K562 (cell line): ENCODE measurements at regions not wholly inside any gene's neighbourhood (a gene's known extent, or its start where the extent isn't known, plus 50 kb on each side); places are given as distances from the start of the nearest gene placed in this dataset.

Source experiments
- ATAC-seq: fragments of 200-7000 bp; cut with Tn5 transposase; 3 replicates; pipeline ENCODE4 v1.9.1; 2020; ENCODE audit warnings: moderate library complexity
- BruUV-seq: library from RNA; stranded (reverse); fragments of 400-500 nt; replicated peaks from 2 replicates; lab custom pipeline; 2021; lab: Mats Ljungman, UMichigan
- CTCF ChIA-PET: fragments of 300-600 bp; formaldehyde crosslinking; extraction: SDS; loops from one replicate; lab custom pipeline; 2021; ENCODE audit warnings: low intra/inter-chr PET ratio; lab: Yijun Ruan, JAX
- POLR2A ChIA-PET: fragments of 300-600, 350-650 bp; sonication (Branson Sonifier 250); formaldehyde crosslinking; extraction: SDS; loops from one replicate; lab custom pipeline; 2021; ENCODE audit warnings: antibody characterized with exemption, inconsistent platforms; lab: Yijun Ruan, JAX
- DNase-seq, 4 experiments: peaks; one replicate each; pipeline versions ENCODE4 v3.0.0 to v3.0.0-alpha.2; 2011 to 2018; ENCODE audit warnings: low spot score in 3 of 4, mixed read lengths in 3 of 4; ENCODE audit errors: extremely low read depth in 1 of 4
- FAIRE-seq: peaks from 2 replicates; lab custom pipeline; 2011; peaks lifted over from hg19 to GRCh38; lab: Jason Lieb, UNC
- H2AFZ ChIP-seq: 2 replicates; pipeline ENCODE4 v1.6.0; 2011; ENCODE audit warnings: low read depth, low read length, control low read depth, inconsistent platforms
- H3K27ac ChIP-seq: fragments of 200-600 bp; 3 replicates; pipeline ENCODE4 v1.8.0; 2011; ENCODE audit warnings: low read depth, mild to moderate bottlenecking, control low read depth, inconsistent platforms, low read length, moderate library complexity, mixed read lengths; ENCODE audit errors: extremely low read depth
- H3K27me3 ChIP-seq, 2 experiments: fragments of 300-600 bp in 1 of 2; 2 replicates in 1 of 2; 3 replicates in 1 of 2; pipeline versions ENCODE4 v1.6.0 to v1.8.0; 2011; ENCODE audit warnings: inconsistent platforms in 2 of 2, low read length in 2 of 2, mild to moderate bottlenecking in 1 of 2, mixed read lengths in 1 of 2, moderate library complexity in 1 of 2; ENCODE audit not compliant: control insufficient read depth in 2 of 2, insufficient read depth in 2 of 2
- H3K36me3 ChIP-seq: fragments of 300-600 bp; 3 replicates; pipeline ENCODE4 v1.8.0; 2011; ENCODE audit warnings: mild to moderate bottlenecking, low read length, inconsistent platforms; ENCODE audit not compliant: control insufficient read depth, insufficient read depth
- H3K4me1 ChIP-seq, 2 experiments: fragments of 200-600 bp in 1 of 2; replicated peaks in 1 of 2; 2 replicates in 1 of 2; 3 replicates in 1 of 2; pipeline versions ENCODE4 v1.5.1 to v1.8.0; 2011; ENCODE audit warnings: inconsistent platforms in 2 of 2, low read length in 2 of 2, mild to moderate bottlenecking in 1 of 2, mixed read lengths in 1 of 2, moderate library complexity in 1 of 2; ENCODE audit not compliant: control insufficient read depth in 2 of 2, insufficient read depth in 2 of 2
- H3K4me2 ChIP-seq: 2 replicates; pipeline ENCODE4 v1.6.1; 2011; ENCODE audit warnings: low read length, control low read depth, inconsistent platforms, mixed read lengths; ENCODE audit not compliant: insufficient read depth
- H3K4me3 ChIP-seq: fragments of 200-600 bp; sonication (generic), shearing (Covaris generic); 2 replicates; pipeline ENCODE4 v1.5.1; 2016; ENCODE audit warnings: control low read depth, inconsistent platforms
- H3K79me2 ChIP-seq: fragments of 200-600 bp; 3 replicates; pipeline ENCODE4 v1.8.0; 2011; ENCODE audit warnings: low read length, inconsistent platforms; ENCODE audit not compliant: control insufficient read depth, insufficient read depth
- H3K9ac ChIP-seq, 2 experiments: 2 replicates each; pipeline versions ENCODE4 v1.6.0 to v1.6.1; 2011; ENCODE audit warnings: low read depth in 2 of 2, low read length in 2 of 2, control low read depth in 1 of 2, inconsistent platforms in 1 of 2, mild to moderate bottlenecking in 1 of 2, mixed read lengths in 1 of 2; ENCODE audit not compliant: insufficient read depth in 1 of 2
- H3K9me1 ChIP-seq: one replicate; pipeline ENCODE4 v1.6.0; 2011; ENCODE audit warnings: inconsistent platforms, mild to moderate bottlenecking, low read length, moderate library complexity; ENCODE audit not compliant: control insufficient read depth, insufficient read depth
- H3K9me3 ChIP-seq: replicated peaks from 2 replicates; pipeline ENCODE4 v1.5.1; 2011; ENCODE audit warnings: low read depth, low read length, inconsistent platforms; ENCODE audit not compliant: control insufficient read depth, insufficient read depth
- H4K20me1 ChIP-seq: replicated peaks from 2 replicates; pipeline ENCODE4 v1.6.1; 2011; ENCODE audit warnings: low read length, inconsistent platforms, mixed read lengths; ENCODE audit not compliant: control insufficient read depth, insufficient read depth
- CTCF ChIP-seq, 3 experiments: IDR thresholded peaks in 2 of 3; conservative IDR thresholded peaks in 1 of 3; 2 replicates each; pipeline ENCODE4 v1.5.1; 2011 to 2012; ENCODE audit warnings: low read length in 3 of 3, mild to moderate bottlenecking in 3 of 3, control low read depth in 2 of 3, improper control_type of control experiment in 1 of 3, inconsistent platforms in 1 of 3, low read depth in 1 of 3, mixed read lengths in 1 of 3, moderate library complexity in 1 of 3; ENCODE audit not compliant: insufficient read depth in 2 of 3
- FIP1L1 ChIP-seq: fragments of 200-400 bp; formaldehyde crosslinking; IDR thresholded peaks from 2 replicates; pipeline ENCODE4 v1.6.1; 2018; ENCODE audit warnings: mild to moderate bottlenecking, low read depth, low read length; ENCODE audit not compliant: poor library complexity, severe bottlenecking
- HNRNPUL1 ChIP-seq: fragments of 200-400 bp; formaldehyde crosslinking; IDR thresholded peaks from 2 replicates; pipeline ENCODE4 v1.6.1; 2017; ENCODE audit warnings: low read length
- PHF8 ChIP-seq: fragments of 200-600 bp; sonication (generic); IDR thresholded peaks from 2 replicates; pipeline ENCODE4 v1.6.1; 2012; ENCODE audit warnings: mixed run types, mild to moderate bottlenecking, inconsistent platforms, low read length, moderate library complexity, borderline replicate concordance
- SAFB ChIP-seq: fragments of 200-400 bp; formaldehyde crosslinking; IDR thresholded peaks from 2 replicates; pipeline ENCODE4 v1.6.1; 2017; ENCODE audit warnings: low read depth, low read length, borderline replicate concordance
- SETDB1 ChIP-seq: IDR thresholded peaks from one replicate; pipeline ENCODE4 v1.6.1; 2012; ENCODE audit warnings: low read length, control low read depth, inconsistent platforms
- SIN3B ChIP-seq: fragments of 450-650 bp; IDR thresholded peaks from 2 replicates; pipeline ENCODE4 v1.6.1; 2017; ENCODE audit warnings: low read depth, mild to moderate bottlenecking, moderate library complexity
- SMC3 ChIP-seq: conservative IDR thresholded peaks from 2 replicates; pipeline ENCODE4 v1.6.1; 2011; ENCODE audit warnings: low read depth, low read length, improper control_type of control experiment; ENCODE audit not compliant: insufficient read depth
- SRF ChIP-seq, 2 experiments: fragments of 250-450, 450-650 bp in 1 of 2; sonication (Bioruptor Pico) in 1 of 2; sonication (generic) in 1 of 2; formaldehyde crosslinking; IDR thresholded peaks; 2 replicates each; pipeline versions ENCODE4 v1.5.0 to v1.5.1; 2020 to 2022; ENCODE audit warnings: mild to moderate bottlenecking in 1 of 2, missing genetic modification reagents in 1 of 2
- WHSC1 ChIP-seq: IDR thresholded peaks from one replicate; pipeline ENCODE4 v1.6.1; 2012; ENCODE audit warnings: low read length, control low read depth, inconsistent platforms
- WGBS: fragments of 100-300 bp; shearing (Covaris generic); methylation state at CpG from one replicate; pipeline ENCODE4 v1.1.6; 2016; ENCODE audit warnings: low coverage, mixed read lengths; ENCODE audit not compliant: insufficient coverage; ENCODE audit errors: missing lambda C conversion rate; 5-methylcytosine and 5-hydroxymethylcytosine counted together
- in situ Hi-C: fragments of 300-500 bp; cut with MboI; formaldehyde crosslinking; loops from 4 replicates; pipeline ENCODE4 v1.15.0; 2018; ENCODE audit warnings: inconsistent platforms, mixed read lengths
- intact Hi-C: fragments of 100-400 bp; cut with micrococcal nuclease; formaldehyde crosslinking; loops from 2 replicates; pipeline ENCODE4 v1.14.2; 2022
- TF ChIP-seq, protein P1 (sequence below), 2 experiments: fragments of 450-650 bp; conservative IDR thresholded peaks; 2 replicates each; pipeline ENCODE4 v1.6.1; 2017; ENCODE audit warnings: mild to moderate bottlenecking in 2 of 2, moderate library complexity in 2 of 2

DNA sequence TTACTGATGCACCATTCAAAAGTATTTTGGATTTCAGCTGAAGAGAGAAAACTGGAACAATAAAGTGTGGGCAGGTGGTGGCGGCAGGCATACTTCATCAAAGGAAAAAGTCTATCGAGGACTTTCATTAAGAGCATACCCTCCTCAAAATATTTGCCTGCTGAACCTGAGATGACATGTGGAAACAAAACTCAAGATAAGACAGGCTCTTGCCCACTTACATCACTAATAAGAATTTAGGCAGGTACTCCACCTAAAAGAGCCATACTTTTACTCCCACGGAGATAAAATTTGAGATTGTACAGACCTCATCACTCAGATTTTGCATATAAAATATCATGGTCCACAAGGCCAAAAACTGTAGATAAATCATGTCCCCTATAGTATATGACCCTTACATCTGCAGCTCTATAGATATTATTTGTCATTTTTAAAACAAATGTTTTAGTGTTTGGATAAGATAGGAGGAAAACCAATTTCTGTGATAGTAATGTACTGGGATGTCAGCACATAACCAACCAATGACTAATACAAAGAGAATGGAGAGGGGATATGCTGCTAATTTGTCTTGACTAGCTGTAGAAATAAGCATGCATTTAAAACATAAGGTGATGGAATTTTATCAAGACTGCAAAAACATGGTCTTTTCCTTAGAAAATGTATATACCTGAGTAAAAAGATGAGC, 730.6 kb upstream of the ZNF608 start:
- H3K79me2 ChIP-seq = no peaks in the 10 kb centered on the region
- no peak overlapping the region for H3K4me2 ChIP-seq
- in situ Hi-C loops (no loop called here), intact Hi-C loops (no loop called here)
- H2AFZ ChIP-seq = no peak overlapping the region
- H3K27me3 ChIP-seq = no peaks in the 10 kb centered on the region
- WGBS = 2% methylated on average over 3 of the region's 3 CpGs
- H3K36me3 ChIP-seq = no peaks in the 10 kb centered on the region
- TF ChIP-seq CTCF (IDR thresholded peaks at IDR 0.05 in 2 of 3, conservative IDR thresholded peaks at IDR 0.05 in 1 of 3; ENCODE audit: insufficient read depth in 2 of 3, low read depth in 1 of 3, low read length in 3 of 3) = no peak
- H3K4me3 ChIP-seq = no peak overlapping the region
- H3K4me1 ChIP-seq = no peaks in the 10 kb centered on the region
- H3K27ac ChIP-seq = no peak overlapping the region
- no peaks in the 10 kb centered on the region for H4K20me1 ChIP-seq
- ATAC-seq (no peak), FAIRE-seq (no peak), DNase-seq (no peak)
- ChIA-PET POLR2A (no interaction called here), CTCF (no interaction called here)
- H3K9me3 ChIP-seq = no peaks in the 10 kb centered on the region; the same call in 1 of the 2 replicates
- no peaks in the 10 kb centered on the region for H3K9me1 ChIP-seq
- no TSS peak for BruUV-seq
- H3K9ac ChIP-seq = no peak overlapping the region

GRCh38 chr5:125477586-125477975, 731.1 kb upstream of the ZNF608 start:
- DNase-seq (no peak), FAIRE-seq (no peak)
- H3K79me2 ChIP-seq = no peaks in the 10 kb centered on the region
- TF ChIP-seq WHSC1 (no peak), HNRNPUL1 (no peak), PHF8 (no peak), SAFB (no peak), SETDB1 (no peak), FIP1L1 (no peak), SRF (CRISPR knock-in tag; IDR thresholded peaks at IDR 0.05) (no peak), SIN3B (no peak), SMC3 (no peak)
- TF ChIP-seq, protein P1, sequence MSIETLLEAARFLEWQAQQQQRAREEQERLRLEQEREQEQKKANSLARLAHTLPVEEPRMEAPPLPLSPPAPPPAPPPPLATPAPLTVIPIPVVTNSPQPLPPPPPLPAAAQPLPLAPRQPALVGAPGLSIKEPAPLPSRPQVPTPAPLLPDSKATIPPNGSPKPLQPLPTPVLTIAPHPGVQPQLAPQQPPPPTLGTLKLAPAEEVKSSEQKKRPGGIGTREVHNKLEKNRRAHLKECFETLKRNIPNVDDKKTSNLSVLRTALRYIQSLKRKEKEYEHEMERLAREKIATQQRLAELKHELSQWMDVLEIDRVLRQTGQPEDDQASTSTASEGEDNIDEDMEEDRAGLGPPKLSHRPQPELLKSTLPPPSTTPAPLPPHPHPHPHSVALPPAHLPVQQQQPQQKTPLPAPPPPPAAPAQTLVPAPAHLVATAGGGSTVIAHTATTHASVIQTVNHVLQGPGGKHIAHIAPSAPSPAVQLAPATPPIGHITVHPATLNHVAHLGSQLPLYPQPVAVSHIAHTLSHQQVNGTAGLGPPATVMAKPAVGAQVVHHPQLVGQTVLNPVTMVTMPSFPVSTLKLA (conservative IDR thresholded peaks at IDR 0.05) = no peak

More at GRCh38 chr5:125477586-125477975, 731.1 kb upstream of the ZNF608 start:
- Histone ChIP-seq H3K9me3 (no peaks in the 10 kb centered on the region; the same call in 1 of the 2 replicates), H3K27me3 (no peaks in the 10 kb centered on the region), H3K9me1 (no peaks in the 10 kb centered on the region), H3K9ac (no peak overlapping the region), H4K20me1 (no peaks in the 10 kb centered on the region), H3K4me3 (no peak overlapping the region), H3K4me1 (no peaks in the 10 kb centered on the region), H3K4me2 (no peak overlapping the region), H3K27ac (no peak overlapping the region), H2AFZ (no peak overlapping the region), H3K36me3 (no peaks in the 10 kb centered on the region)
- in situ Hi-C loops (no loop called here), intact Hi-C loops (no loop called here)
- WGBS = 0% methylated on average over 1 of the region's 1 CpG
- POLR2A ChIA-PET = interaction anchor here (0.6 kb wide), 1 partner anchor 338 kb away, joined by 3 read pairs; no protein-coding TSS in a partner anchor
- no TSS peak for BruUV-seq
- CTCF ChIA-PET = no interaction called here
- ATAC-seq = no peak
